CD4-positive, alpha-beta T cell (primary cell): ENCODE measurements at regions not wholly inside any gene's neighbourhood (a gene's known extent, or its start where the extent isn't known, plus 50 kb on each side); places are given as distances from the start of the nearest gene placed in this dataset.

Source experiments
- ATAC-seq: fragments of 200-7000 bp; cut with Tn5 transposase; one replicate; pipeline ENCODE4 v1.10.0; 2022; ENCODE audit warnings: mild to moderate bottlenecking; ENCODE audit not compliant: poor library complexity
- CTCF ChIA-PET: fragments of 350-600 bp; sonication (Branson Sonifier 250); formaldehyde crosslinking; loops from one replicate; lab custom pipeline; 2021; ENCODE audit warnings: antibody characterized with exemption, inconsistent platforms; lab: Charles Lee
- POLR2A ChIA-PET: fragments of 350-600 bp; sonication (Branson Sonifier 250); formaldehyde crosslinking; loops from one replicate; lab custom pipeline; 2021; ENCODE audit warnings: antibody characterized with exemption, inconsistent platforms; lab: Charles Lee
- DNase-seq, 14 experiments: peaks; one replicate each; pipeline ENCODE4 v3.0.0-alpha.2; 2013 to 2020; ENCODE audit warnings: mixed read lengths in 2 of 14
- H3K27ac ChIP-seq, 2 donors: one replicate each; pipeline versions ENCODE4 v1.5.1 to v1.7.0; 2013; ENCODE audit warnings: low read length in 2 of 2, low read depth in 1 of 2, mild to moderate bottlenecking in 1 of 2
- H3K27me3 ChIP-seq, 2 experiments: 1 replicate in 1 of 2; 2 replicates in 1 of 2; pipeline versions ENCODE4 v1.6.1 to v1.7.0; 2013; ENCODE audit warnings: low read length in 2 of 2, control low read depth in 1 of 2, mild to moderate bottlenecking in 1 of 2, moderate library complexity in 1 of 2; ENCODE audit not compliant: insufficient read depth in 2 of 2, control insufficient read depth in 1 of 2
- H3K36me3 ChIP-seq: one replicate; pipeline ENCODE4 v1.6.1; 2013; ENCODE audit warnings: low read length, control low read depth; ENCODE audit not compliant: insufficient read depth
- H3K4me1 ChIP-seq: one replicate; pipeline ENCODE4 v1.6.1; 2013; ENCODE audit warnings: low read length, control low read depth; ENCODE audit not compliant: insufficient read depth
- H3K4me3 ChIP-seq: one replicate; pipeline ENCODE4 v1.5.1; 2013; ENCODE audit warnings: mild to moderate bottlenecking, low read length, moderate library complexity
- H3K9me3 ChIP-seq, 2 experiments: 1 replicate in 1 of 2; 2 replicates in 1 of 2; pipeline versions ENCODE4 v1.6.1 to v1.7.0; 2013; ENCODE audit warnings: low read length in 2 of 2, mild to moderate bottlenecking in 2 of 2, control low read depth in 1 of 2, moderate library complexity in 1 of 2; ENCODE audit not compliant: control insufficient read depth in 1 of 2, insufficient read depth in 1 of 2
- H3K27ac Mint-ChIP-seq: one replicate; pipeline ENCODE4 v1.8.0; 2020; ENCODE audit warnings: mixed read lengths
- H3K27me3 Mint-ChIP-seq: one replicate; pipeline ENCODE4 v1.8.0; 2021; ENCODE audit warnings: mixed read lengths
- H3K36me3 Mint-ChIP-seq: one replicate; pipeline ENCODE4 v1.8.0; 2021; ENCODE audit warnings: low read depth, mixed read lengths
- H3K4me1 Mint-ChIP-seq: one replicate; pipeline ENCODE4 v1.8.0; 2021; ENCODE audit warnings: low read depth, mixed read lengths
- H3K4me3 Mint-ChIP-seq: one replicate; pipeline ENCODE4 v1.8.0; 2020; ENCODE audit warnings: mild to moderate bottlenecking, mixed read lengths
- H3K9me3 Mint-ChIP-seq: one replicate; pipeline ENCODE4 v1.8.0; 2020; ENCODE audit warnings: mixed read lengths
- intact Hi-C, 2 experiments: fragments of 100-400 bp; cut with DNase I in 1 of 2; cut with micrococcal nuclease in 1 of 2; formaldehyde crosslinking; loops; one replicate each; pipeline versions ENCODE4 v1.15.1 to v1.9.0; 2023 to 2025; cut with DNase I, micrococcal nuclease
- TF ChIP-seq, protein P1 (sequence below): fragments of 200-600 bp; IDR thresholded peaks from one replicate; pipeline ENCODE4 v1.8.0; 2022; ENCODE audit warnings: antibody characterized with exemption, mild to moderate bottlenecking

DNA sequence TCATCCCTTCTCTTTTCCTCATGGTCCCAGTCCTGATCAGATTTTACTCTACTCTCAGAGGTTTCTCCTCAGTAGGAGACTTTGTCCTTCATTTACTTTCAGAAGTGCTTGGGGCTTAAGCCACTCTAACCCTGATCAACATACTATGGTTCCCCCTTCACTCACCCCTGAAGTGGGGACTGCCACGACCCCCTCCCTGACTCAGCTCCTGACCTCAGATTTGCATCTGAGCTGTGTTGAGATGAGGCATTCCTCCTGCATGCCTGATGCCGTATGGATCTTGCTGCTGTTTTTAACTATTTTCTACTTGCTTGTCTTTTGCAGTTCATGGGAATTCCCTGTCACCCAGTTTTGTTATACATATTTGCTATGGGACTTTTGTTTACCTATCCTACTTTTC lies 306.7 kb upstream of the CHST9 start:
- intact Hi-C loops: no loop called here
- no peaks in the 10 kb centered on the region for H3K4me1 Mint-ChIP-seq
- DNase-seq: no peak

DNA sequence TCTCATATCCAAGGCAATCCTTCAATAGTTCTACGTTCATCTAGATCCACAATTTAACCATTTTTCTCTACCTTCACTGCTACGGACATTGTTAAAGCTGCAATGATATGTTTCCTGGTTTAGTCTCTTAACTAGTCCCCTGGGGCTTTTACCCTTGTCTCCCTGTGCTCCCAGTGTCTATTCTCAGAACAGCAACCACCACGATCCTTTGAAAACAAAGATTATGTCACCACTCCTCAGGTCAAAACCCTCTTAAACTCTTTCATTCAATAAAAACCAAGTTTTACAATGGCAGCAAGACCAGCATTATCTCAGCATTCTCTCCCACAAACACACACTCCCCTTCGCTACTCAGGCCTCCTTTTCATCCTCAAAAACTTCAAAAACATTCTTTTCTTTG lies 298.2 kb upstream of the CHST9 start:
- TF ChIP-seq, protein P1, sequence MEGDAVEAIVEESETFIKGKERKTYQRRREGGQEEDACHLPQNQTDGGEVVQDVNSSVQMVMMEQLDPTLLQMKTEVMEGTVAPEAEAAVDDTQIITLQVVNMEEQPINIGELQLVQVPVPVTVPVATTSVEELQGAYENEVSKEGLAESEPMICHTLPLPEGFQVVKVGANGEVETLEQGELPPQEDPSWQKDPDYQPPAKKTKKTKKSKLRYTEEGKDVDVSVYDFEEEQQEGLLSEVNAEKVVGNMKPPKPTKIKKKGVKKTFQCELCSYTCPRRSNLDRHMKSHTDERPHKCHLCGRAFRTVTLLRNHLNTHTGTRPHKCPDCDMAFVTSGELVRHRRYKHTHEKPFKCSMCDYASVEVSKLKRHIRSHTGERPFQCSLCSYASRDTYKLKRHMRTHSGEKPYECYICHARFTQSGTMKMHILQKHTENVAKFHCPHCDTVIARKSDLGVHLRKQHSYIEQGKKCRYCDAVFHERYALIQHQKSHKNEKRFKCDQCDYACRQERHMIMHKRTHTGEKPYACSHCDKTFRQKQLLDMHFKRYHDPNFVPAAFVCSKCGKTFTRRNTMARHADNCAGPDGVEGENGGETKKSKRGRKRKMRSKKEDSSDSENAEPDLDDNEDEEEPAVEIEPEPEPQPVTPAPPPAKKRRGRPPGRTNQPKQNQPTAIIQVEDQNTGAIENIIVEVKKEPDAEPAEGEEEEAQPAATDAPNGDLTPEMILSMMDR: no peak
- DNase-seq (no peak), ATAC-seq (no peak)
- H3K27me3 Mint-ChIP-seq: no peaks in the 10 kb centered on the region
- CTCF ChIA-PET: no interaction called here
- H3K9me3 Mint-ChIP-seq: peaks cover 8% of the 10 kb centered on the region
- Histone ChIP-seq H3K36me3 (no peaks in the 10 kb centered on the region), H3K27ac (no peak overlapping the region), H3K27me3 (no peaks in the 10 kb centered on the region), H3K4me1 (no peaks in the 10 kb centered on the region), H3K9me3 (peaks cover 0 to 4% of the 10 kb centered on the region in 2 experiments), H3K4me3 (no peak overlapping the region)
- no peaks in the 10 kb centered on the region for H3K4me1 Mint-ChIP-seq
- H3K27ac Mint-ChIP-seq: no peak overlapping the region
- intact Hi-C loops: no loop called here
- no peaks in the 10 kb centered on the region for H3K36me3 Mint-ChIP-seq
- POLR2A ChIA-PET: no interaction called here
- no peak overlapping the region for H3K4me3 Mint-ChIP-seq

More for the DNA sequence above, 306.7 kb upstream of the CHST9 start:
- H3K36me3 ChIP-seq: no peaks in the 10 kb centered on the region
- CTCF ChIA-PET: no interaction called here
- no peak for ATAC-seq
- POLR2A ChIA-PET: no interaction called here
- no peak overlapping the region for H3K4me3 ChIP-seq
- H3K27ac Mint-ChIP-seq: no peak overlapping the region
- H3K9me3 Mint-ChIP-seq: peaks cover 6% of the 10 kb centered on the region
- H3K4me3 Mint-ChIP-seq: no peak overlapping the region
- H3K9me3 ChIP-seq: no peaks in the 10 kb centered on the region
- H3K27me3 Mint-ChIP-seq: no peaks in the 10 kb centered on the region
- no peaks in the 10 kb centered on the region for H3K4me1 ChIP-seq
- TF ChIP-seq, protein P1: no peak
- H3K27me3 ChIP-seq: no peaks in the 10 kb centered on the region
- H3K27ac ChIP-seq: no peak overlapping the region
- no peaks in the 10 kb centered on the region for H3K36me3 Mint-ChIP-seq

DNA sequence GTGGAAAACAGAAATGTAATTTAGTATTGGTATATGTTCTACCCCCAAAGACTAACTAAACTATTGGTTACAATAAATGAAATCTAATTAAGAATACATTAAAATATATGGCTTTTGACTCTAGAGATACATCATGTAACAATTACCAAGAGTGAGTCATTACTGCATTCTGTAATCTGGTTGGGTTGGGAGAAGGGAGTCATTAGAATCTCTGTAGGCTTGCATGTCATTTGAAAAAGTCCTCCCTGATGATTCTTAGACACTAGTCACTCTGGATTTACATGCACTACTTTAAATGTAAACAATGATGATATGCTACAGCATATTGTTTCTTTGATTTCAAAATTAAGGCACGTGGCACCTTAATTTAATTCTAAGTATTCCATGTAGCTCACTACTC lies 293.4 kb upstream of the CHST9 start:
- intact Hi-C loops: no loop called here
- ATAC-seq: no peak
- Mint-ChIP-seq H3K36me3 (no peaks in the 10 kb centered on the region), H3K4me3 (no peak overlapping the region), H3K27me3 (no peaks in the 10 kb centered on the region), H3K4me1 (no peaks in the 10 kb centered on the region), H3K9me3 (peaks cover 9% of the 10 kb centered on the region), H3K27ac (no peak overlapping the region)
- CTCF ChIA-PET: no interaction called here
- Histone ChIP-seq H3K4me1 (no peaks in the 10 kb centered on the region), H3K27me3 (no peaks in the 10 kb centered on the region), H3K9me3 (peaks cover 0 to 4% of the 10 kb centered on the region in 2 experiments), H3K27ac (no peak overlapping the region), H3K36me3 (no peaks in the 10 kb centered on the region), H3K4me3 (no peak overlapping the region)
- POLR2A ChIA-PET: no interaction called here
- TF ChIP-seq, protein P1: no peak
- no peak for DNase-seq
